Activated CD8-positive, alpha-beta T cell treated with anti-CD3 and anti-CD28 coated beads for 36 hours (primary cell): ENCODE measurements at regions not wholly inside any gene's neighbourhood (a gene's known extent, or its start where the extent isn't known, plus 50 kb on each side); places are given as distances from the start of the nearest gene placed in this dataset.

ENCODE experiments used
- ATAC-seq: fragments of 200-7000 bp; cut with Tn5 transposase; one replicate; pipeline ENCODE4 v1.10.0; 2021; ENCODE audit warnings: mild to moderate bottlenecking, moderate library complexity
- CTCF ChIA-PET: fragments of 350-600 bp; sonication (Branson Sonifier 250); formaldehyde crosslinking; loops from one replicate; lab custom pipeline; 2021; ENCODE audit warnings: antibody characterized with exemption; lab: Charles Lee
- POLR2A ChIA-PET: fragments of 350-600 bp; sonication (Branson Sonifier 250); formaldehyde crosslinking; loops from one replicate; lab custom pipeline; 2021; ENCODE audit warnings: antibody characterized with exemption; lab: Charles Lee
- DNase-seq: peaks from one replicate; pipeline ENCODE4 v3.0.0-alpha.2; 2020
- H3K27ac Mint-ChIP-seq: one replicate; pipeline ENCODE4 v1.8.0; 2021; ENCODE audit warnings: mild to moderate bottlenecking, mixed read lengths
- H3K27me3 Mint-ChIP-seq: one replicate; pipeline ENCODE4 v1.8.0; 2021; ENCODE audit warnings: mixed read lengths
- H3K36me3 Mint-ChIP-seq: one replicate; pipeline ENCODE4 v1.8.0; 2021; ENCODE audit warnings: low read depth, mixed read lengths
- H3K4me1 Mint-ChIP-seq: one replicate; pipeline ENCODE4 v1.8.0; 2021; ENCODE audit warnings: low read depth, mixed read lengths
- H3K4me3 Mint-ChIP-seq: one replicate; pipeline ENCODE4 v1.8.0; 2021; ENCODE audit warnings: mild to moderate bottlenecking, moderate library complexity, mixed read lengths
- H3K9me3 Mint-ChIP-seq: one replicate; pipeline ENCODE4 v1.8.0; 2021; ENCODE audit warnings: mixed read lengths
- CTCF ChIP-seq: fragments of 200-600 bp; IDR thresholded peaks from one replicate; pipeline ENCODE4 v1.8.0; 2022; ENCODE audit warnings: antibody characterized with exemption, mild to moderate bottlenecking
- intact Hi-C: fragments of 100-400 bp; cut with micrococcal nuclease; formaldehyde crosslinking; loops from one replicate; pipeline ENCODE4 v1.10.0; 2022

DNA sequence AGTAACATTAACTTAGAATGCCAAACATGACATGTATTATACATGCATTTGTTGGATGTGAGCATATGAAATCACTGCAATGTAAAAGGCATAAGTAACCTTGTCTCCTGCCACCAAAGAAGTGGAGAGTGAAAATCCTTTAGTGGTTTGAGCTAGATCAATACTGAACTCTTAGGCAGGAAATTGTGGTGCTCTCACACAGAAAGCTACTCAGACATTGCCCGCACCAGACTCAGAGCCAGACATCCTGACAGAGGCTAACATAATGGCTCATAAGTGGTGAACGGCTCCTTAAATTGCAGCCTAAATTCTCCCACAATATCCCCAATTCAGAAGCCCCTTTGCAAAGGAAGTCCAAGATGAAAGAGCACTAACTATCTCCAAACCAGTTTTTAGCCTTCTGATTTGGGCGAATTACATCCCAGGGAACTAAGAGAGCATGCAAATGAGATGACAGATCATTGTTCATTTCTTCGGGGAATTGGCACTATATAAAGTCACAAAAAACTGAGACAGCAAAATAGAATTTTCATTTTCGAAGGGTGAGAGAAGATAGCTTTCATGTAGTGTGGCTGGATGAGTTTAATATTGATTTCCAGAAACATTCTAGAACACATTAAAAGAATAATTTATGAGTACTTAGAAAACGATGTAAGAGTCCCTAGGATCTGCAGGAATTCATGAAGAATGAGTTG, 233.6 kb upstream of the RPS6KA3 start:
- peaks cover 2% of the 10 kb centered on the region for H3K27me3 Mint-ChIP-seq
- H3K27ac Mint-ChIP-seq = no peak overlapping the region
- ChIA-PET POLR2A (no interaction called here), CTCF (no interaction called here)
- no peaks in the 10 kb centered on the region for H3K9me3 Mint-ChIP-seq
- peaks cover 15% of the 10 kb centered on the region for H3K4me1 Mint-ChIP-seq
- TF ChIP-seq CTCF = no peak
- H3K36me3 Mint-ChIP-seq = no peaks in the 10 kb centered on the region
- ATAC-seq = peak; percentile 75
- intact Hi-C loops = no loop called here
- DNase-seq = peak; percentile 43
- no peak overlapping the region for H3K4me3 Mint-ChIP-seq

DNA sequence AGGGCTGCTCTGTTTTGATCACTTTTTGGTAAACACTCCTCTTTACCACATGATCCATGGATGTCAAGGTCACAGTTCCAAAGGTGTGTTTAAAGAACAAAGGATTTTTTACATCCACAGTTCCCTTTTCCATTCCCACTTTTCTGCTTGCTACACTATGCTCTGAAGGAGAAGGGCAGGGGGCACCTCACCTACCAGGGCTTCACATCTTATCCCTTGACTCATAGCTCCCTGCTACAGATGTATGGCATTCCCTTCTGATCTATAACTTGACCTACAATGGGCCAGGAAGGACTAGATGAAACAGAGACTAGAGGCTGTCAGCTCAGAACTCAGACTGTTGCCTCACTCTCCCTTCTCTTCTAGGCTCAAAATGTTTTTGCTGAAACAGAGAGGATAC, 233.1 kb upstream of the RPS6KA3 start:
- Mint-ChIP-seq H3K4me1 (peaks cover 15% of the 10 kb centered on the region), H3K27ac (no peak overlapping the region), H3K9me3 (no peaks in the 10 kb centered on the region), H3K36me3 (no peaks in the 10 kb centered on the region), H3K4me3 (no peak overlapping the region), H3K27me3 (peaks cover 2% of the 10 kb centered on the region)
- CTCF ChIA-PET = no interaction called here
- no peak for ATAC-seq
- POLR2A ChIA-PET = no interaction called here
- no peak for DNase-seq
- no peak for TF ChIP-seq CTCF
- intact Hi-C loops = no loop called here

DNA sequence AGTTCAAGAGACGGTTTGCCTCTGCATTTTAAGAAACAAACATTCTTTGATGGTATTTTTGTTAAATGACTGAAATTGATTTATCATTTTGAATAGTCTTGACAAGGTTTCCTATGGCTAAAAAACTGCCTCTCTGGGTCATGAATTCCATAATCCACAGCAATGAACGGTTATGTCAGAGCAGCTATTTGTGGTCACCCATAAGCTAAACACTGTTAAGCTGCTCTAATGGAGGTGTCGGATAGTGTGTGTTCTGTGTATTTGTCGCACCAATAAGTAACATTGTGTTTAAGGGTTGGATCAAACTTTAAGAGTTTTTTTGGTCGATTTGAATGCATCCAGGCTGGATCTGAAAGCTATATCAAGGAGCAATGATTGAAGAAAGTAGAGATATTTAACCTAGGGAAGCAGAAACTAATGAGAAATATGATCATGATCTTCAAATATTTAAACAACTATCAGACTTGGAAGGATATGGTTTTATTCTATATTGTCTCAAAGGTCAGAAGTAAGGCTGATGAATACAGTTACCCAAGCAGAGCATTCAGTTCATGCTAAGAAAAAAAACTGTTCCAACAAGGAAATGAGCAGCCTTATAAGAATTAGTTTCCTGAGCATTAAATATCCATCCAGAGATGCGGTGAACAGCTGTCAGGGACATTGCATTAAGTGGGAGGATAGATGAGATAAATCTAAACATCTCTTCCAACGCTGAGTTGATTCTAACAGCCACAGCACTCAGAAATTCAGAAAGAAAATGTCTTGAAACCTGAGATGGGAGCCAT, 232.3 kb upstream of the RPS6KA3 start:
- H3K27ac Mint-ChIP-seq = no peak overlapping the region
- CTCF ChIA-PET = no interaction called here
- no peak for ATAC-seq
- H3K9me3 Mint-ChIP-seq = no peaks in the 10 kb centered on the region
- peaks cover 15% of the 10 kb centered on the region for H3K4me1 Mint-ChIP-seq
- no peak for DNase-seq
- intact Hi-C loops = no loop called here
- POLR2A ChIA-PET = no interaction called here
- H3K27me3 Mint-ChIP-seq = peaks cover 2% of the 10 kb centered on the region
- no peaks in the 10 kb centered on the region for H3K36me3 Mint-ChIP-seq
- no peak overlapping the region for H3K4me3 Mint-ChIP-seq
- TF ChIP-seq CTCF = no peak

- DNase-seq (no peak), ATAC-seq (no peak)
- ChIA-PET CTCF (no interaction called here), POLR2A (interaction anchor here (0.6 kb wide), 1 partner anchor 893 kb away, joined by 4 read pairs; no protein-coding TSS in a partner anchor)
- Mint-ChIP-seq H3K4me3 (no peak overlapping the region), H3K36me3 (no peaks in the 10 kb centered on the region), H3K9me3 (no peaks in the 10 kb centered on the region), H3K4me1 (peaks cover 9% of the 10 kb centered on the region), H3K27ac (no peak overlapping the region), H3K27me3 (peaks cover 2% of the 10 kb centered on the region)
- intact Hi-C loops = no loop called here
- TF ChIP-seq CTCF = no peak
These were observed 228.9 kb upstream of the RPS6KA3 start for GRCh38 chrX:20495575-20495974.

- H3K4me3 Mint-ChIP-seq = no peak overlapping the region
- TF ChIP-seq CTCF = no peak
- H3K4me1 Mint-ChIP-seq = peaks cover 5% of the 10 kb centered on the region
- no peaks in the 10 kb centered on the region for H3K36me3 Mint-ChIP-seq
- no peak for DNase-seq
- no peak overlapping the region for H3K27ac Mint-ChIP-seq
- ChIA-PET POLR2A (no interaction called here), CTCF (no interaction called here)
- H3K9me3 Mint-ChIP-seq = no peaks in the 10 kb centered on the region
- no peak for ATAC-seq
- intact Hi-C loops = no loop called here
- no peaks in the 10 kb centered on the region for H3K27me3 Mint-ChIP-seq
These were observed 221.8 kb upstream of the RPS6KA3 start for GRCh38 chrX:20488473-20488872.
